Ishikawa (cell line): ENCODE measurements at regions not wholly inside any gene's neighbourhood (a gene's known extent, or its start where the extent isn't known, plus 50 kb on each side); places are given as distances from the start of the nearest gene placed in this dataset.

Source experiments
- FOXM1 ChIP-seq: IDR thresholded peaks from 2 replicates; pipeline ENCODE4 v1.6.1; 2012; ENCODE audit warnings: low read depth, borderline replicate concordance
- MAX ChIP-seq: IDR thresholded peaks from 2 replicates; pipeline ENCODE4 v1.6.1; 2012
- RAD21 ChIP-seq: IDR thresholded peaks from 2 replicates; pipeline ENCODE4 v1.6.1; 2012; ENCODE audit warnings: low read depth
- TAF1 ChIP-seq: IDR thresholded peaks from 2 replicates; pipeline ENCODE4 v1.6.1; 2012; ENCODE audit warnings: low read depth, mild to moderate bottlenecking
- TCF12 ChIP-seq: IDR thresholded peaks from 2 replicates; pipeline ENCODE4 v1.6.1; 2012; ENCODE audit warnings: low read depth
- TEAD4 ChIP-seq: IDR thresholded peaks from 2 replicates; pipeline ENCODE4 v1.6.1; 2012
- TF ChIP-seq, protein P1 (sequence below): IDR thresholded peaks from 2 replicates; pipeline ENCODE4 v1.6.1; 2012; ENCODE audit warnings: low read depth, mild to moderate bottlenecking

- TF ChIP-seq TCF12 (no peak), FOXM1 (no peak), MAX (no peak), TEAD4 (no peak), RAD21 (no peak), TAF1 (no peak)
- TF ChIP-seq, protein P1, sequence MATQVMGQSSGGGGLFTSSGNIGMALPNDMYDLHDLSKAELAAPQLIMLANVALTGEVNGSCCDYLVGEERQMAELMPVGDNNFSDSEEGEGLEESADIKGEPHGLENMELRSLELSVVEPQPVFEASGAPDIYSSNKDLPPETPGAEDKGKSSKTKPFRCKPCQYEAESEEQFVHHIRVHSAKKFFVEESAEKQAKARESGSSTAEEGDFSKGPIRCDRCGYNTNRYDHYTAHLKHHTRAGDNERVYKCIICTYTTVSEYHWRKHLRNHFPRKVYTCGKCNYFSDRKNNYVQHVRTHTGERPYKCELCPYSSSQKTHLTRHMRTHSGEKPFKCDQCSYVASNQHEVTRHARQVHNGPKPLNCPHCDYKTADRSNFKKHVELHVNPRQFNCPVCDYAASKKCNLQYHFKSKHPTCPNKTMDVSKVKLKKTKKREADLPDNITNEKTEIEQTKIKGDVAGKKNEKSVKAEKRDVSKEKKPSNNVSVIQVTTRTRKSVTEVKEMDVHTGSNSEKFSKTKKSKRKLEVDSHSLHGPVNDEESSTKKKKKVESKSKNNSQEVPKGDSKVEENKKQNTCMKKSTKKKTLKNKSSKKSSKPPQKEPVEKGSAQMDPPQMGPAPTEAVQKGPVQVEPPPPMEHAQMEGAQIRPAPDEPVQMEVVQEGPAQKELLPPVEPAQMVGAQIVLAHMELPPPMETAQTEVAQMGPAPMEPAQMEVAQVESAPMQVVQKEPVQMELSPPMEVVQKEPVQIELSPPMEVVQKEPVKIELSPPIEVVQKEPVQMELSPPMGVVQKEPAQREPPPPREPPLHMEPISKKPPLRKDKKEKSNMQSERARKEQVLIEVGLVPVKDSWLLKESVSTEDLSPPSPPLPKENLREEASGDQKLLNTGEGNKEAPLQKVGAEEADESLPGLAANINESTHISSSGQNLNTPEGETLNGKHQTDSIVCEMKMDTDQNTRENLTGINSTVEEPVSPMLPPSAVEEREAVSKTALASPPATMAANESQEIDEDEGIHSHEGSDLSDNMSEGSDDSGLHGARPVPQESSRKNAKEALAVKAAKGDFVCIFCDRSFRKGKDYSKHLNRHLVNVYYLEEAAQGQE, result no peak
These were observed 61.8 kb upstream of the TTLL7 start for GRCh38 chr1:84060781-84061180.
